HFFc6 (cell line): ENCODE measurements at regions not wholly inside any gene's neighbourhood (a gene's known extent, or its start where the extent isn't known, plus 50 kb on each side); places are given as distances from the start of the nearest gene placed in this dataset.

Source experiments
- DNase-seq: peaks from one replicate; pipeline ENCODE4 v3.0.0-alpha.2; 2018
- H3K27ac Mint-ChIP-seq: 2 replicates; pipeline ENCODE4 v1.8.0; 2020; ENCODE audit warnings: mild to moderate bottlenecking, mixed read lengths
- H3K27me3 Mint-ChIP-seq: 2 replicates; pipeline ENCODE4 v1.8.0; 2021; ENCODE audit warnings: mild to moderate bottlenecking, moderate library complexity, mixed read lengths; ENCODE audit not compliant: insufficient read depth
- H3K36me3 Mint-ChIP-seq: 2 replicates; pipeline ENCODE4 v1.8.0; 2021; ENCODE audit warnings: low read depth, mixed read lengths
- H3K4me1 Mint-ChIP-seq: 2 replicates; pipeline ENCODE4 v1.8.0; 2020; ENCODE audit warnings: low read depth, mixed read lengths
- H3K4me3 Mint-ChIP-seq: 2 replicates; pipeline ENCODE4 v1.8.0; 2020; ENCODE audit warnings: mild to moderate bottlenecking, moderate library complexity, mixed read lengths
- H3K9me3 Mint-ChIP-seq: 2 replicates; pipeline ENCODE4 v1.8.0; 2020; ENCODE audit warnings: mild to moderate bottlenecking, mixed read lengths
- CTCF ChIP-seq: fragments of 200-600 bp; sonication (generic); IDR thresholded peaks from 2 replicates; pipeline ENCODE4 v1.5.0; 2021; ENCODE audit warnings: antibody characterized with exemption, mild to moderate bottlenecking

GRCh38 chr18:57901825-57902589 lies 98.9 kb upstream of the ATP8B1 start:
- peaks cover 16% of the 10 kb centered on the region for H3K4me1 Mint-ChIP-seq
- no peak for TF ChIP-seq CTCF
- H3K9me3 Mint-ChIP-seq, result no peaks in the 10 kb centered on the region
- peaks cover 7% of the 10 kb centered on the region; the same call in 1 of the 2 replicates for H3K36me3 Mint-ChIP-seq
- no peak overlapping the region for H3K27ac Mint-ChIP-seq
- peaks cover 16% of the 10 kb centered on the region for H3K27me3 Mint-ChIP-seq
- H3K4me3 Mint-ChIP-seq, result no peak overlapping the region
- no peak for DNase-seq

DNA sequence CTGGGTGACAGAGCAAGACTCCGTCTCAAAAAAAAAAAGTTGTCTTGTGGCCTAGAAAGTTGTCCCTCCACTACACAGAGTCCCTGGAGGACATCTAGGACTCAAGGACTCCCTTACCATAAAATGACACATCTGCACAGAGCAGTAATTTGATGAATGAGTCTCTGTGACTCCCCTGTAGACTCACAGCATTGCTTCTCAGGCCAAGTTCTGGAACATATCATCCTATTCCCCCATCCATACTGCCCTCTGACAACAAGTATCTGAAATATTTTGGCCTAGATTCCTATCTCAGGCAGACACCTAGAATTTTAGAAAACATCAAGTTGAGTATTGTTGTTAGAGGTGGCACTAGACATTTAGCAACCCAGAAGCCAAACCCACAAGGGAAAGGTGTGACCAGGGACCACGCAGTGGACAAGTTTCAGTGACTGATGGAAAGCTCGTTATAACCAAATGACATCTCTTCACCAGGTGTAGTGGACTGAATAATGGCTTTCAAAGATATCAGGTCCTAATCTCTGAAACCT lies 97.9 kb upstream of the ATP8B1 start:
- Mint-ChIP-seq H3K9me3 (no peaks in the 10 kb centered on the region), H3K27me3 (peaks cover 9% of the 10 kb centered on the region), H3K4me3 (no peak overlapping the region), H3K27ac (no peak overlapping the region), H3K36me3 (peaks cover 7% of the 10 kb centered on the region; the same call in 1 of the 2 replicates), H3K4me1 (peaks cover 16% of the 10 kb centered on the region)
- no peak for TF ChIP-seq CTCF
- DNase-seq, result no peak

- Mint-ChIP-seq H3K27ac (no peak overlapping the region), H3K4me3 (no peak overlapping the region), H3K27me3 (peaks cover 6% of the 10 kb centered on the region; the same call in 1 of the 2 replicates), H3K9me3 (no peaks in the 10 kb centered on the region), H3K36me3 (peaks cover 7% of the 10 kb centered on the region; the same call in 1 of the 2 replicates), H3K4me1 (peaks cover 16% of the 10 kb centered on the region)
- TF ChIP-seq CTCF, result no peak
- DNase-seq, result peak; percentile 84
These were observed 95.5 kb upstream of the ATP8B1 start for GRCh38 chr18:57898506-57899124.

DNA sequence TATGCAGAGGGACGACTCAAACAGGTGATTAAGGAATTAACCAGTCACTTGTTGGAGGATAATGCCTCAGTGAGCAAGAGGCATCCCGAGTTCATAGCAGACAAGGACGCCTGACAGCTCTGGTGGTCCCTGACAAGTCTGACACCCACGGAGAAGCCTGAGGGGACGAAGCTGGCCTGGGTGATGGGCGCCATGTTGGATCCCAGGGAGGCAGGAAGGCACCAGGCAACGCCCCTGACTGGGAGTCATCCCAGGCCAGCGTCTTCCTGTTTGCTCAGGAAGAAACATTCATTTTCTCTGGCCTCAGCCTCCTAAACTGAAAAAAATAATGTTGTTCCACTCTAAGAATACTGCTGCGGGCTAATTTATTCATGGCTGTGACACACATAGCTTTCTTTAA lies 92.1 kb upstream of the ATP8B1 start:
- no peak for DNase-seq
- peaks cover 17% of the 10 kb centered on the region for H3K4me1 Mint-ChIP-seq
- H3K27ac Mint-ChIP-seq, result no peak overlapping the region
- no peak overlapping the region for H3K4me3 Mint-ChIP-seq
- peaks cover 5% of the 10 kb centered on the region; the same call in 1 of the 2 replicates for H3K9me3 Mint-ChIP-seq
- peaks cover 22% of the 10 kb centered on the region for H3K27me3 Mint-ChIP-seq
- no peaks in the 10 kb centered on the region for H3K36me3 Mint-ChIP-seq
- TF ChIP-seq CTCF, result no peak

GRCh38 chr18:57891707-57892391 lies 88.7 kb upstream of the ATP8B1 start:
- DNase-seq, result no peak
- Mint-ChIP-seq H3K27ac (no peak overlapping the region), H3K27me3 (peaks cover 22% of the 10 kb centered on the region), H3K36me3 (peaks cover 7% of the 10 kb centered on the region; the same call in 1 of the 2 replicates), H3K4me3 (no peak overlapping the region), H3K4me1 (peaks cover 6% of the 10 kb centered on the region; the same call in 1 of the 2 replicates), H3K9me3 (peaks cover 17% of the 10 kb centered on the region)
- no peak for TF ChIP-seq CTCF
